NCI-H1694 treated with DMSO at 0.1 percent for 48 hours (cell line): ENCODE measurements at regions not wholly inside any gene's neighbourhood (a gene's known extent, or its start where the extent isn't known, plus 50 kb on each side); places are given as distances from the start of the nearest gene placed in this dataset.
A peak's percentile ranks its signal among the peaks of the same experiment; 100 is the strongest.
"Not testable (repeated sequence)": the region's sequence is repeated elsewhere in the genome, so short reads cannot be mapped to it uniquely, and the experiment has no call there.

Experiments
- DNase-seq: peaks from one replicate; lab custom pipeline; 2025; lab: John Stamatoyannopoulos, UW

GRCh38 chrX:83749736-83750135 is 111.2 kb upstream of the CYLC1 start:
- DNase-seq, result not testable (repeated sequence)

- not testable (repeated sequence) for DNase-seq
These were observed 110.5 kb upstream of the CYLC1 start for GRCh38 chrX:83750451-83750850.

GRCh38 chrX:83759872-83760271 is 101.1 kb upstream of the CYLC1 start:
- peak; percentile 1 for DNase-seq

- DNase-seq, result no peak
These were observed 89.3 kb upstream of the CYLC1 start for GRCh38 chrX:83771664-83772063.
